ENCODE measurements at regions not wholly inside any gene's neighbourhood (a gene's known extent, or its start where the extent isn't known, plus 50 kb on each side); places are given as distances from the start of the nearest gene placed in this dataset.

GRCh38 chr9:82216435-82216834, 227.9 kb downstream of the SPATA31D1 start:
- TF ChIP-seq, protein P1, sequence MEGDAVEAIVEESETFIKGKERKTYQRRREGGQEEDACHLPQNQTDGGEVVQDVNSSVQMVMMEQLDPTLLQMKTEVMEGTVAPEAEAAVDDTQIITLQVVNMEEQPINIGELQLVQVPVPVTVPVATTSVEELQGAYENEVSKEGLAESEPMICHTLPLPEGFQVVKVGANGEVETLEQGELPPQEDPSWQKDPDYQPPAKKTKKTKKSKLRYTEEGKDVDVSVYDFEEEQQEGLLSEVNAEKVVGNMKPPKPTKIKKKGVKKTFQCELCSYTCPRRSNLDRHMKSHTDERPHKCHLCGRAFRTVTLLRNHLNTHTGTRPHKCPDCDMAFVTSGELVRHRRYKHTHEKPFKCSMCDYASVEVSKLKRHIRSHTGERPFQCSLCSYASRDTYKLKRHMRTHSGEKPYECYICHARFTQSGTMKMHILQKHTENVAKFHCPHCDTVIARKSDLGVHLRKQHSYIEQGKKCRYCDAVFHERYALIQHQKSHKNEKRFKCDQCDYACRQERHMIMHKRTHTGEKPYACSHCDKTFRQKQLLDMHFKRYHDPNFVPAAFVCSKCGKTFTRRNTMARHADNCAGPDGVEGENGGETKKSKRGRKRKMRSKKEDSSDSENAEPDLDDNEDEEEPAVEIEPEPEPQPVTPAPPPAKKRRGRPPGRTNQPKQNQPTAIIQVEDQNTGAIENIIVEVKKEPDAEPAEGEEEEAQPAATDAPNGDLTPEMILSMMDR (IDR thresholded peaks at IDR 0.05) = no peak
- TF ChIP-seq EP300 (IDR thresholded peaks at IDR 0.05) (no peak), POLR2A (IDR thresholded peaks at IDR 0.05) (no peak), POLR2AphosphoS5 (IDR thresholded peaks at IDR 0.05) (no peak)
